ENCODE measurements at regions not wholly inside any gene's neighbourhood (a gene's known extent, or its start where the extent isn't known, plus 50 kb on each side); places are given as distances from the start of the nearest gene placed in this dataset.
"Not testable (repeated sequence)": the region's sequence is repeated elsewhere in the genome, so short reads cannot be mapped to it uniquely, and the experiment has no call there.

DNA sequence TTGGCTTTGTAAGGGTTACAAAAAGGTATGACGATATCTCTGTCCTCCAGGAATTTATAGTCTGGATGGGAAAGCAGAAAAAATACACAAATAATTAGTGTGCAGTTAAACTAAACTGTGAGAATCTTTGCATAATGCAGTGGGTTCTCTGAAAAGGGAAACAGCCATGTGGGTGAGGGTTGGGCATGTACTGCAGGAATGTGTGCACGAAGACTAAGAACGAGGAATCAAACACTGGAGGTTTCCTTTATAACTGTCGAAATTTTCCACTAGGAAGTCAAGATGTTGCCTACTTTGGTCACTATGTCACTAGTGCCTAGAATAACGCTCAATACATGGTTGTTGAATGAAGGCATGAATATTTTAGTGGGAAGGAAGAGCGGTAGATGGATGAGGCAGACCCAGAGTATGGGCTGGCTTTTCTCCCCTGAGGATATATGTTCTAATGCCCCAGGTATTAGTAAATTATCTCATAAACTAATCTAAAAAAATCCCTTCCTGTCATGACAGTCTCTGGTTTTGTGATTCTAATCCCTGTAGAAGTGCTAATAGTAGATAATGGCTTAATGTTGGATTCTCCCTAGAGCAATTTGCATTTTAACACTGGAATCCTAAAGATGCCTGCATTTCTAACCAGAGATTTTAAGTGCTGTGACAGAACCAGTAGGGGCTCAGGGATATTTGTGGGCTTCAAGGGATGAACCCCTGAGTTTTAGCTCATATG, 227.3 kb downstream of the NMUR2 start:
- no peak for DNase-seq

DNA sequence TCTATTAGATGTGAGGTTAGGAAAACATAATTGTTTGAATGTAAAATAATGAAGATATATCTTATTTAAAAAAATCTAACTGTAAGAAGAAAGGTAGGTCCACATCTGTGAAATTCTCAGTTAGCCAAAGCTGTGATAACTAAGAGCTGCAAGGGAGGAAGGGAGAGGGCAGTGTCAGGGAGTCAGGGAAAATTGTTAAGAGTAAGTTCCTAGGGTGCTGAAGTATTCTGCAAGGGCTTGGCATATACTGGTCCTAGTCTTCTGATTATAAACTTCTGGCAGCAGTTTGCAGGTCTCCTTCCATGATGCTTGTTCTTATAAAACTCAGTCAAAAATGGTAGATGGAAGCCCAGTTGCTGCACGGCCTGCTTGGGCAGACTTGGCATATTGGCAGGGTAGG, 233.2 kb downstream of the NMUR2 start:
- no peak for DNase-seq

DNA sequence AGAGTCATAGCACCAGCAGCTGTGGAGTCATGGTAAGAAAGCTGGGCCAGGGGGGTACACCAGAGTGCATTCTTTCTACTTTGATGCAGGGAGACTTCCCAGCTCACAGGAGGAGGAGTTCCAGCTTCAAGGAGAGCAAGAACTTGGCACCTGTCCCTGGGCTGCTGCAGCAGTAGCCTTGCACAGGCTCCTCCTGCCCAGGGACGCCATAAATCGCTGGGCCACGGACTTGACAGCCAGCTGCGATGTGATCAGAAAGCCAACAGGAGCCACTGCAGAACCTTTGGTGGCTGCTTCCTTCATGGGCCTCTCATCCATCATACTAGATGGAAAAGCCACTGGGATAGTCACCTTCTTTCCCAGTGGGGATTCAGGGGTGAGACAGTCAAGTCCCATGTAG, 234.7 kb downstream of the NMUR2 start:
- no peak for DNase-seq

DNA sequence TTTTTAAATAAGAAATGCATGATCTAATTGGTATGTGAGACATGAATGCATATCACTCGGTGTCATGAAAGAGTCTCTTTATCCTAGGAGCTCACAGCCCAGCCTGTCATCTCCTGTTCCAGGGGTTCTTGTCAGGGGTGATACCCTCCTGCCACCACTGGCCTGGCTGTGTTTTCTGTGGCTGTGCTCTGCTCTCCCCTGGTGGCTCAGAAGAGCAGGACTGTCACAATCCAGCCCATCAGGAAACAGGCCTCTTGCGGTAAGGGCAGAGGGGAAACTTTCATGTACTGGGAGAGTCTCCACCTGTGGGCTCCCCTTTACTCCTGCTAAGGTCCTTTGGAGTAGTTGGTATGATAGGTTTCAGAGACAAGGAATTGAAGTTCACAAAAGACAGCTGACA, 240.2 kb upstream of the GLRA1 start:
- no peak for DNase-seq

DNA sequence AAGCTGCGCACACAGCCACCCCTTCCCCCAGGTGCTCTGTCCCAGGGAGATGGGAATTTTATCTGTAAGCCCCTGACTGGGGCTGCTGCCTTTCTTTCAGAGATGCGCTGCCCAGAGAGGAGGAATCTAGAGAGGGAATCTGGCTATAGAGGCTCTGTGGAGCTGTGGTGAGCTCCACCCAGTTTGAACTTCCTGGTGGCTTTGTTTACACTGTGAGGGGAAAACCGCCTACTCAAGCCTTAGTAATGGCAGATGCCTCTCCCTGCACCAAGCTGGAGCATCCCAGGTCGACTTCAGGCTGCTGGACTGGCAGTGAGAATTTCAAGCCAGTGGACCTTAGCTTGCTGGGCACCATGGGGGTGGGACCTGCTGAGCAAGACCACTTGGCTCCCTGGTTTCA, 235.2 kb upstream of the GLRA1 start:
- not testable (repeated sequence) for DNase-seq

DNA sequence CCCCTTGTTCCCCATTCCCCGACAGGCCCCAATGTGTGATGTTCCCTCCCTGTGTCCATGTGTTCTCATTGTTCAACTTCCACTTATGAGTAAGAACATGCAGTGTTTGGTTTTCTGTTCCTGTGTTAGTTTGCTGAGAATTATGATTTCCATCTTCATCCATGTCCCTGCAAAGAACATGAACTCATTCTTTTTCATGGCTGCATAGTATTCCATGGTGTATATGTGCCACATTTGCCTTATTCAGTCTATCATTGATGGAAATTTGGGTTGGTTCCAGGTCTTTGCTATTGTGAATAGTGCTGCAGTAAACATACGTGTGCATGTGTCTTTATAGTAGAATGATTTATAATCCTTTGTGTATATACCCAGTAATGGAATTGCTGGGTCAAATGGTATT, 229.8 kb upstream of the GLRA1 start:
- DNase-seq = not testable (repeated sequence)

DNA sequence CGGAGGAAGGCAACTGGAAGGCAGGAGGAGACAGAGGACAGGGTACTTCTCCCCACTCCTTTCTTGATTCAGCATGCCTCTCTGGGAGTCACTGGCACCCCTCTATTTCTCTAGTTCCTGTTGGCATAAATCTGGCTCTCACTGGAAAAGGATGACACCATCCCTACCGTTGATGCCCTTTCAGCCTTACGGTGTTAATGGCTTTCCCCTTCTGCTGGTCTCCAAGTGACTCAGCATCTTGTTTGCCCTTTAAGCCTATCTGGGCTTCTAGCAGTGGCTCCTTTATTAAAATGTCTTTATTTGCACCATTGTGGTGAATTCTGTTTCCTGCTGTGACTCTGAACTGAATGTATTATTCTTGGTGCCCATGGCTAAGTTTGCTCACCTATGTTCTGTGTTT, 227.3 kb upstream of the GLRA1 start:
- DNase-seq = no peak

DNA sequence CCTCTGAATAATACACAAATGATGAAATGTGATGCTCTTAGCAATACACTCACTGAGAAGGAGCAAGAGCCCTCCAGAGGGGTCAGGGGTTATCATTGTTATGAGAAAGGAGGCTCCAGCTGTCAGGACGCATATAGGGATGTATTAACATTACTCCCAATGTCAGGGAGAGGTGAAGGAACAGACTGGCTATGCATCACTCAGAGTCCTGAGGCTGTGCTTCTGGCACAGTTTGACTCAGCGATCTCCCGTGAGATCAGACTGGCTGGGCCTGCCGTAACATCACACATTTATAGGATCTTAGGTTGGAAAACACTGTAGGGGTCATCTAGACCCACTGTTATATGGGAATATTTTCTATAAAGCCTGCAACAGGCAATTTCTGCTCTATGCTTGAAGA, 226.5 kb upstream of the GLRA1 start:
- no peak for DNase-seq

DNA sequence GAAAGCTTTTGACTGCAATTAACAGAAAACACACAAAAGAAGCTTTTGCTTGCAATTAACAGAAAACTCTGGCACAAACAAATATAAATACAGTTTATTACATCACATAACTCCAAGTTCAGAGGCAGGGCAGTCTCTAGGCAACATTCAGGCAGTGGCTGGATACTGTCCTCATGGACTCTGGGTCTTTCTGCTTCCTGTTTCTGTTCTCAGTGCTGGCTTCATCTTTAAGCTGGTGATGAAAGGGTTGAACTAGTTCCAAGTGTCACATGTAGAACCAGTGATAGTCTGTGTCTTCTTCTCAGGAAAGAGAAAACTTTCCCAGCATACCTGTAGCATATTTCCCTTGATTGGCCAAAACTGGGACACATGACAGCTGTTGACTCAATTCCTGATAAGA, 222.6 kb upstream of the GLRA1 start:
- DNase-seq = no peak

DNA sequence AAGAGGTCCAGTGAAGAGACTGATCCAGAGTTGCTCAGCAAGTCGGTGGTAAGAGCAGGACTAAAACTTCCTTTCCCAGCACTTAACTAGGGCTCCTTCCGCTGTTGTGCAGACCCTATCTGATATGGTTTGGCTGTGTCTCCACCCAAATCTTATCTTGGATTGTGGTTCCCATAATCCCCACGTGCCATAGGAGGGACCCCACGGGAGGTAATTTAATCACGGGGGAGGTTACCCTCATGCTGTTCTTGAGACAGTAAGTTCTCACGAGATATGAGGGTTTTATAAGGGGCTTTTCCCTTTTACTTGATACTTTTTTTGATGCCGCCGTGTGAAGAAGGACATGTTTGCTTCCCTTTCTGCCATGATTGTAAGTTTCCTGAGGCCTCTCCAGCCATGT, 221.9 kb upstream of the GLRA1 start:
- DNase-seq = no peak

DNA sequence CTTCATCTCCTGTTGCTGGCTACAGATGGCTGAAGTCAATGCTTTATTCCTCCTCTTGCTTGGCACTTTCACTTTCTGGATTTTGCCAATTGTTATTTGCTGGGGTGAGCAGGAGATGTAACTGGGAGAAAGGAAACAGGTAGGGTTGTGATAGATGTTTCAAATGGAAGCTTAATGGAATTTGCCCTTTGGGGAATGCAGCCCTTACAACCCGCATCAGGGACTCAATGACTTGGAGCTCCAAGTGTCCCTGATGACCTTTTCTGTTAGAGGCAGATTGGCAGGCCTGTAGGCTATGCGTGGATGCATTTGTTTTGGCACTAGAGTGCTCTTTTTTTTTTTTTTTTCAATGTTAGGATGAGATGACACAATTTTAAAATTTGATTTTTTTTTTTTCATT, 219.9 kb upstream of the GLRA1 start:
- no peak for DNase-seq

DNA sequence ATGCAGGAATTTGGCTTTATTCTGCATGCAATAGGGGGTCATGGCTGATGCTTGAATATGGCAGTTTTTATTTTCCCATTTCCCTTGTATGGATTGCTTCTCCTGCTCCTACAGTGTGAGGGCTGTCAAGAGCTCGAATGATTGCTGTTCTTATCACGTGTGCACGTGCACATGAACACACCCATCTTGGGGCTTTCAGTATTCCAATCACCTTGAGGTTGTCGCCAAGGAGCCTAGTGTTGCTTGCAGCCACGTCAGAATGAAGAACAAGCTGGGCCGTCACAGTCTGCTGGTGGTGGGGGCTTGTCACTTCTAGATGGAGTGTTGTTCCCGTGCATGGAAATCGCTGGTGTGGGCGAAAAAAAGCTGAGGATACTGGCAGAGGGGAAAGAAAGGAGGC, 219.4 kb upstream of the GLRA1 start:
- no peak for DNase-seq

DNA sequence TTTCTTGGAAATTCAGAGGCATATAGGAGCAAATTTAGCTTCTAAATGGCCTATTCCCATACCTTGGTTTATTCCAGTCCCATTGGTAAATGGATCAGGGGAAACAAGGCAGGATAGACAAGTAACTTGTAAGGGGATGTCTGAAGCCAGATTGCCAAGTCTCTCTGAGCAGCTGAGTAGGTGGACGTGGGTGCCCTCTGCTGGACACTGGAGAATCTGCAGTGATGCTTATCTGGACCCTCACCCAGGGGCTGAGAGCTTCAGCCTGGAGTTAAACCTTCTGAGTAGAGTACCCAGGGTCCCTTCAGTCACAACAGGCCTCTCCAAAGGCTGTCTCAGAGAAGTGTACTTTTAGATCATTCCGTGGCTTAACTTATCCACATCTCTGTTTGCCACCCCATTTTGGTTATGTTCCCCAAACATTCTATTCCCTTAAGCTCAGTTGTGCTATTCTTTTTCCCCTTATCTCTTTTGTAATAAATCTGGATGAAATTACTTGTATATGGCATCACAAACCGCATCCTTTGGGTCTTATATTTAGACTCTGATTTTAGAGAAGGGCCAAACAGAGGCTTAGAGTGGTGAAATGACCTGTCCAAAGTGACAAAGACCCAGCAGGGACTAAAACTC, 218.3 kb upstream of the GLRA1 start:
- DNase-seq = peak; percentile 51 to 61

DNA sequence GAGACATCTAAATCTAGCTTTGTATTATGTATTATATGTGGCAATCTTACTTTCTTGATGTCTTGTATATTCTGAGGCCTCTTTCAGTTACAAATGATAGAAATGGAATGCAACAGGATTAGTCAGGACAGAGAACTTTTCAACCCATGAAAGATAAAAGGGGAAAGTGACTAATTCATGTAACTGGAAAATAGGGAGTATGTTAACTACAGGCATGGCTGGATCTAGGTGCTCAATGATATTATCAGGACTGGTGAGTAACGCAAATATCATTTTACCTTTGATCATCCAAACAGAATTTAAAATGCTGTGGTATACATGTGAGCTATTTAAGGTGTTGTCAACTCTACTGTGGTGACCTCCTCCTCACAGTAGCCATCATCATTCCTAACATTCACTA, 215.7 kb upstream of the GLRA1 start:
- no peak for DNase-seq

DNA sequence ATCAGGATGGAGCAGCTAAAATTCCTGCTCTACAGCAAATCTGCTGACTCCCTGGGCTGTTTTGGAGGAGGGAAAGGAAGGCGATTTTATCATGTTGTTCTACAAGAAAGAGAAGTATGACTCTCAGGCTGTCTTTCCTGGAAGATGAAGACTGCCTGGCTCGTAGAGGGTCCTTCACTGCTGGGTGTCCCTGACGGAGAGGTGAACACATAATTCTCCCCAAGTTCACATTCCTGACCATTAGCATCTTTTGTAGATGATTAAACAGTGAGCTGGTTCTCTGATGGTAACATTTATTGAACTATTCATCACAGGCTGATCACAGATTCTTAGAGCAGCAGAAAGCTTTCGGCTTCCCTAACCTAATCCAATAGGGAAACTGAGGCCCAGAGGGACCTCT, 212.4 kb upstream of the GLRA1 start:
- no peak for DNase-seq

DNA sequence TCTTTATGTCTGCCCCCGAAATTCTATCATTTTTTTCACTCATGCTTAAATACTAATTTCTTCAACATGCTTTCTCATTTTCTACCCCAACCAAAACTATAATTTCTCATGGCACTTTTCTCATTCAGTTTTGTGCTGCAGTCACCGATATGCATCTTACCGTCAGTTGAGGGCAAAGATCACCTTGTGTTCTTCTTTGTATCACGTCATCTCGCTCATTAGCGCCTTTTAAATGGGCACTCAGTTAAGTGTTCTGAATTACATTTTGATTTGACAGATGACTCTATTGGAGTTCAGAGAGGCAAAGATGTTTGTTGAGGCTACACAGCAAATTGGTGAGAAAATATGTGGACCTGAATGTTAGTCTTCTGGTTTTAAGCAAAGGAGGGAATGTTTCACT, 211.7 kb upstream of the GLRA1 start:
- no peak for DNase-seq

DNA sequence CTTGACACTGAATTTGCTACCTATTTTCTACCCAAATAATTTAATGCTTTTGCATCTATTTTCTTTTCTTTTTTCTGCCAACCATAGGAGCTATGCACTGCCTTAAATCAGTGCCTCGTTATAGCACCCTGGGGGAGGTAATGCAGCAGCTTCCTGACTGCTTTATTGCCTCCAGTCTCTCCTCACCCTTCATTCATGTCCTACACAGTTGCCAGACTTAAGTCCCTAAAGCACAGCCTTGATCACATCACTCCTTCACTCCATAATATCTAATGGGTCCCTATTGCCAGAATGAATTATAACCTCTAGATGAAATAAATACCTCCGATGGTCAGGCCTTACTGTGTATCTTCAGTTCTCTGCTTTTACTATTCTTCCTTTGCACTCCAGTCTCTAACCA, 211.2 kb upstream of the GLRA1 start:
- DNase-seq = no peak

DNA sequence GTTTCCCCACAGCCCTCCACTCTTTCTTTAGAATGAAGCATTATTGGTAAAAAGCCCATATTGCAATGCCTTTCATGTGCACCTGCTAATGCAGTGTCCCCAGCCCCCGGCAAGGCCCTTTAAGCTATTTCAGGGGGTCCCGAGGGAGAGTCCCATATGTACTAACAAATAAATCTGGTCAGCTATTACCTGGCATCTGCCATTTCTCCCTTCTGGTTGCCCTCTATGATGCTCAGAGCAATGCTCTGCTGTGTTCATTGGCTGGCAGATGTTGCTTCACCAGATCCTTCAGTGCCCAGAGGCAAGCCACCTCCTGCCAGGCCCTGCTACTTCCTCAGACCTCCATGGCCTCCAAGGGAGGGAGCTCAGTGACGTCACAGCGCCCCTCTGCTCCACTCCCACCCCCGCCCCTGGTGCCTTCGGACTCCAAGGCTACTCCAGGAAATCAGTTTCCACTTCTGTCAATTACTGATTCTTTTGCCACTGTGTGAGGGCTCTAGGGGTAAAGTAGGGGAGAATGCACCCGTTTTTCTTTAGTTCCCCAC, 201.1 kb upstream of the GLRA1 start:
- DNase-seq = no peak

DNA sequence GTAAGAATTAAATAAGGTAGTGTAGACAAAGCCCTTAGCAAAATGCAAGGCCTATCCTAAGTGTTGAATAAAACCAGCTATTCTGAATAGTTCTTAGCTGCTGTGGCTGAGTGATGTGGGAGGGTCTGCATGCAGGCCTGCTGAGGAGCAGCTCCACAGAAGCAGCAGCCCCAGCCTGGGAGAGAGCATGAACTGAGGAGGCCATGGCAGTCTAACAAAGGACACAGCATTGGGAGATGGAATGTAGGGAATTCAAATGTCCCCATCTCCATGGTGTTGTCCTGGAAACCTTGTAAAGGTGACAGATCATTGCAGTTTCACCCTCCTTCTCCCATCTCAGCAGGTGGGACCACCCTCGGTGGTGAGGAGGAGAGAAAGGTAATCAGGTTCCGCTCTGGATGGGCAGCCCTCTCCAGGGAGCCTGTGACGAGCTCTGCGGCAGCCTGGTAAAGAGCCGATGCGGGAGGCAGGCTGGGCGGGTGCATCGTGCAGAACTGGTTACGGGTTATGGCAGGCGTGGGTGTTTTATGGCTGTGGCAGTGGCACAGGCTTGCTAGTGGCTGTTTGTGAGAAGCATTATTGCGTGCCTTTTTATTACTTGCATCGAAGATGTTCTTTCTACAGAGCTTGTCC, 199.9 kb upstream of the GLRA1 start:
- no peak for DNase-seq

DNA sequence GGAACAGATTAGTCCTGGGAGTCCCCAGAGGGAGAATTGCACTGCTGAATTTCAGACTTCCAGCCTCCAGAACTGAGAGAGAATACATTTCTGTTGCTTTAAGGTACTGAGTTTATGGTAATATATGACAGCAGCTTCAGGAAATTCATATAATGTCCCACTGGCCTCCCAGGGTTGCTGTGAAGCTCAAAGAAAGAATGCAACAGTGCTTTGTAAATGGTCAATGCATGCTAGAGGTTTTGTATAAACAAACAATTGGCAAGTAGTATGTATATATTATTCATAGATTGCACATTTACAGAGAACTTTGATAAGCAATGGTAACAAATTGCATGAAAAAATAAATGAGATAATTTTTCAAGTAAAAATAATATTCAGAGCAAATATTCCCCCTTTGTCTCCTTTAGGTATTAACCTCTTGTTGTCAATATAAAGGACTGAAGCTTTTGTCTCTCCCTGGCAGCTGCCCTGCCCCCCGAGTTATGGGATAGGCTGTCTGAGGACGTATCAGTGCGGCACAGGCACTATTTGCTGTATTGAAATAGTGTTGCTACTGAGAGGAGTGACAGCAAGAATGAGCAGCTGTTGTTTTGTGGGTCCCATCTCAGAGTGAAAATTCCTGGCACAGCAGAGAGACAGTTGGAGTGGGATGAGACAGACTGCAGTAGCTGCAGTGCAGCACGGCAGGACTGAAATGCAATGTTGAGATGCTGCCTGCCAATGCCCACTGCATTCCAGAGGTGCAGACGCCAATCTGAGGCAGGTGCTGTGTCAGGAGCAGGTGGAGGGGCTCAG, 194.2 kb upstream of the GLRA1 start:
- no peak for DNase-seq

DNA sequence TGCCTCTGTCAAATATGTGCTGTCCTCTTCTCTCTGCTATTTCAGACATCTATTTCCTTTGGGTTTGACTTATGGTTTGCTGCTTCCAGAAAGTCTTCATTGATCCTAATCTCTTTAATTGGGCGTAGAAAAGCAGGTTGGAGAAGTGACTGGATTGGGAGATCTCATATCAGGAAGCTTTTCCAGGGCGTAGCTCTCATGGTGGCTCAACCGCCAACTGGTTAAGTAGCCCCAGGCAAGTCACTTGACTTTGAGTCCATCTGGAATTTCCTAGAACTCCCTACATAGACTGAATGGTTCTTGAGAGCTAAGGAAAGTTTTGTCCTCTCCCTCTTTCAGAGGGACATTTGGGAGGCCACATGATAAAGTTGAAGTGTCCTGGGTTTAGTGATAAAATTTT, 192.3 kb upstream of the GLRA1 start:
- DNase-seq = no peak

DNA sequence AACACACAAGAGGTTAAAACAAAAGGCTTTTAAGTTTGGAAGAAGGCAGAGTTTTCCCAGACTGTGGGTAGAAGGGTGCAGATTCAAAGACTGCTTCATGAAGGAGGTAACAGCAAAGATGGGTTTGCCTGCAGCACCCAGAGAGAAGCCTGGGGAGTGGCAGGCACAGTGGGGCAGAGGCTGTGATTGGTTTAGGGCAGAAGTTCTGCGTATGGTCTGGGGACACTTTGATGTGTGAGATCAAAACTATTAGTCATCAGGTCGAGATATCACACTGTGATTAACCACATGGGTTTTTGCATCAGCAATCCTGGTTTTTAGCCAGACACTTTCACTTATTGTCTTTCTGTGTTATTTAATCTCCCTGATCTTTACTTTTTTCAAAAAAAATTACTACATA, 188.8 kb upstream of the GLRA1 start:
- DNase-seq = peak; percentile 6 to 29

DNA sequence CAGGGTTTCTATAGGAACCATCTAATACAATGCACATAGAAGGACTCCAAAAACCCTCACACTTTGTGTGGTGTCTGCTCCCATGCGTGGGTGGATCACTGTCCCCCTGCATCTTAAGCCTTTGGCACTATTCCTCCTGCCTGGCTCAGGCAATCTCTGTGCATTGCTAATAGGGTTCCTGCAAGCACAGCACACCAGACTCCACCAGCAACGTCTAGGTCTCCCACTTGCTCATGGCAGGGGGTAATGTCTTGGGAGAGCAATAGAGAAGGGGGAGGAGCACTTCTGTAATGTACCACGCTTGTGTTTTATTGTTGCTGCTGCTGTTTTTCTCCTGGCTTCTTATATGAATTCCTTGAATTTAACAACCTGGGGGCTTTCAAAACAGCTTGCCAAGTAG, 182.6 kb upstream of the GLRA1 start:
- DNase-seq = no peak

DNA sequence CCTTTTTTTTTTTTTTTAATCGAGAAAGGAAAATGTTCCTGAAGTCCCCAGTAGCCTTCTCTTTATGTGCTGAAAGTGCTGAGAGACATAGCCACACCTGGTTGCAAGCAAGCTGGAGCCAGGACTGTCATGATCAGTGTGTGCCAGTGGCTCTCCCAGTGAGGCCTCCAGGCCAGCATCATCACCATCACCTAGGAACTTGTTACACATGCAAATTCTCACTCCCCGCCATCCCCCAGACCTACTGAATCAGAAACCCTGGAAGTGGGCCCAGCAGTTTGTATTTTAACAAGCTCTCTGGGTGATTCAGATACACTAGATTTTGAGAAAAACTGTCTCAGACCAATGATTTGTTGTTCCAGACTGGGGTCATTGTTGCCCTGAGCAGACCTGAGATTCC, 181.9 kb upstream of the GLRA1 start:
- no peak for DNase-seq

All from activated CD4-positive, alpha-beta T cell treated with anti-CD3 and anti-CD28 coated beads, Interleukin-2, amount 50 U/mL, for 4 hours (primary cell).